HG02588 (cell line): ENCODE measurements at regions not wholly inside any gene's neighbourhood (a gene's known extent, or its start where the extent isn't known, plus 50 kb on each side); places are given as distances from the start of the nearest gene placed in this dataset.

Source experiments
- ATAC-seq: cut with Tn5 transposase; IDR thresholded peaks from one replicate; pipeline ENCODE4 v1.9.1; 2021; ENCODE audit warnings: mild to moderate bottlenecking, moderate library complexity; ENCODE audit not compliant: unreplicated experiment

GRCh38 chr13:40484101-40484800, 182.2 kb downstream of the FOXO1 start:
- no peak for ATAC-seq

GRCh38 chr13:40484974-40485373, 181.5 kb downstream of the FOXO1 start:
- no peak for ATAC-seq

- ATAC-seq, result no peak
Observed at GRCh38 chr13:40485611-40486517, 180.6 kb downstream of the FOXO1 start.

- no peak for ATAC-seq
Observed at GRCh38 chr13:40486518-40487163, 179.8 kb downstream of the FOXO1 start.

- no peak for ATAC-seq
Observed at GRCh38 chr13:40488869-40489391, 177.5 kb downstream of the FOXO1 start.

GRCh38 chr13:40490086-40490758, 176.2 kb downstream of the FOXO1 start:
- ATAC-seq, result no peak

- no peak for ATAC-seq
Observed at GRCh38 chr13:40492511-40492910, 173.9 kb downstream of the FOXO1 start.

- ATAC-seq, result no peak
Observed at GRCh38 chr13:40494513-40494912, 171.9 kb downstream of the FOXO1 start.

GRCh38 chr13:40494946-40495620, 171.4 kb downstream of the FOXO1 start:
- ATAC-seq, result no peak

- no peak for ATAC-seq
Observed at GRCh38 chr13:40495621-40496001, 170.8 kb downstream of the FOXO1 start.

GRCh38 chr13:40496035-40496810, 170.2 kb downstream of the FOXO1 start:
- ATAC-seq, result no peak

GRCh38 chr13:40498461-40498860, 168.0 kb downstream of the FOXO1 start:
- ATAC-seq, result no peak

GRCh38 chr13:40502236-40502635, 164.2 kb downstream of the FOXO1 start:
- ATAC-seq, result no peak

GRCh38 chr13:40503011-40503410, 163.4 kb downstream of the FOXO1 start:
- no peak for ATAC-seq

GRCh38 chr13:40503966-40504591, 162.4 kb downstream of the FOXO1 start:
- no peak for ATAC-seq

GRCh38 chr13:40504641-40505040, 161.8 kb downstream of the FOXO1 start:
- ATAC-seq, result no peak

- no peak for ATAC-seq
Observed at GRCh38 chr13:40505196-40505595, 161.2 kb downstream of the FOXO1 start.
